ENCODE measurements at regions not wholly inside any gene's neighbourhood (a gene's known extent, or its start where the extent isn't known, plus 50 kb on each side); places are given as distances from the start of the nearest gene placed in this dataset.

DNA sequence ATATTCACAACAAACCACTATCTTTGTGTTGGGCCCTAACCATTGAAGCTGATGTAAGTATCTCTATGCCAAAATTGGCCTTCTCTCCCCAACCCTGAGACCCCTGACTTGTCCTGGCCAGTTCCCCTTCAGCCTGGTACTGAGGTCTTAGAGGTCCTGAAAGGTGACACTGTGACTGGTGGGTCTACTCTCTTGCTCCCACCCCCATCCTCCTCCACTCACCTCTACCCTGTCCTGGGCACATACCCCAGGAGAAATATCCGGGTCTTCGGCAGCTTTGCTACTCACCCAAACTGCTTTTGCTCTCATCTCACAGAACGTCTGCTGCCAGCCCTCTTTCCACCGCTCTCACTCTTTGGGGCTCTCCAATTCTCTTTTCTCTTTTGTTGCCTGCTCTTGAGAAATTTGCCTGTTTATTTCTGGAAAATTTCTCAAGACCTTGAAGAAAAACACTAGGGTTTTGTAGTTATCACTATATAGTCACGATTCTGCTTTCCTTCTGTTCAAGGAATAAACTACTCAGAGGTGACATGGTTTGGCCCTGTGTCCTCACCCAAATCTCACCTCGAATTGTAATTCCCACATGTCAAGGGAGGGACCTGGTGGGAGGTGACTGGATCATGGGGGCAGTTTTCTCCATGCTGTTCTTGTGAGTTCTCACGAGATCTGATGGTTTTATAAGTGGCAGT, 133.8 kb upstream of the PKDCC start:
- no peak for DNase-seq (ENCODE audit: low read depth)

DNA sequence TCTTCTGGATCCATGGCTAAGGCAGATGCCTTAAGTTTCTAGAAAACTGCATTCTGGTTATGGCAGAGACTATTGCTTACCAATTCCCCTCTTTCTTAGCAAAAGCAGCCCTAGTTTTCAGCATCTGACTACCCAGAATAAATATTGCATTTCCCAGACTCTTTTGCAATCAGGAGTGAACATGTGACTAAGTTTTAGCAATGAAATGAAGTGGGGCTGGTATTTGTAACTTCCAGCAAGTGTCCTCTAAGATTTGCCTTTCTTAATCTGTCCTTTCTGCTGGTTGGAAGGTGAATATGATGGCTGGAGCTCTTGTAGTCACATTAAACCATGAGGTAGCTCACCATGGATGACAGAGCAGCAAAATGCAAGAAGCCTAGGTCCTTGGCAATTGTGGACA, 132.9 kb upstream of the PKDCC start:
- DNase-seq (ENCODE audit: low read depth), result no peak

DNA sequence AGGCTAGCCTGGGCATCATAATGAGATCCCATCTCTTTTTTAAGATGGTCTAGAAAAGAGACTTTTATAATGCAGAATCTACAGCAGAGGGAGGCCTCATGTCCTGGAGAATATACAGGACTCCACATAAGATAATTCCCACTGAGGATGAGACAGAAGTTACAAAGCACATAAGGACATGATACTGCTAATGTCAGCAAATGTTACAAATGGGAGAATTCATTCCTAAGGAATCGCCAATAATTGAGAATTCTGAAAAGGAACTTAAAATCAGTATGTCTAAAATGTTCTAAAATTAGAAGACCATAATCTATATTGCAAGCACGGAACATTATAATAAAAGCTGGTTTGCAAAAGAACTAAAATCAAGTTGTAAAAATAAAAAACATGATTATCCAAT, 131.6 kb upstream of the PKDCC start:
- no peak for DNase-seq (ENCODE audit: low read depth)

DNA sequence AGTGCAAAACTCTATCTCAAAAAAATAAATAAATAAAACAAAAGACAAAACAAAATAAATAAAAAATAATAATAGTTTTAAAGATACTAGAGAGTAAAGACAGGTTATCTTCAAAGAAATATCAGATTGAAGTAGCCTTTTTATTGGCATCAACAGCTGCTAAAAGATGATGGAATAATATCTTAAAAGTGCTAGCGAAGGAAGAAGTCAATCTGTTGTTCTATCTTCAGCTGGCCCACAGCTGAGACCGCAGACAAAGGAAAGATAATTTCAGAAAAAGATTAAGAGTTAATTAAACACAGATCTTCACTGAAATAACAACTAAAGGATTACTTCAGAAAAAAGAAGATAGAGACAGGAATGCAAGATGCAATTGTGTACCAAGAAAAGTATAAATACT, 130.2 kb upstream of the PKDCC start:
- DNase-seq (ENCODE audit: low read depth), result no peak

DNA sequence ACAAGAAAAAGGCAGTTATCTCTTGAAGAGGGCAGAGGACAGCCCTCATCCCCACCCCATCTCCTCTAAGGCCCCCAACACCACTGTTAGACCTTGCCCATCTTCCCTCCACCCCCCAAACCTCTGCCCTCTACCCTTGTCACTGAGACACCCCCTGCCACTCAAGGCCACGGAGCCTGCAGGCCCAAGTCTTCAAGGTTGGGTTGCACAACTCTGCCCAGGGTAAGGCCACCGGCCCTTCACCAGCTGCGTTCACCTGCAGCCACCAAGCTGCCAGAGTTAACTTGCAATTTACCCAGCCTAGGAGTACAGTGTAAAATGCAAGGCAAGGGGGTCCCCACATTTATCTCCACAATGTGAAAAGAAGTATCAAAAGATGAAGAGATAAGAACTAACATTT, 128.7 kb upstream of the PKDCC start:
- DNase-seq (ENCODE audit: low read depth), result no peak

DNA sequence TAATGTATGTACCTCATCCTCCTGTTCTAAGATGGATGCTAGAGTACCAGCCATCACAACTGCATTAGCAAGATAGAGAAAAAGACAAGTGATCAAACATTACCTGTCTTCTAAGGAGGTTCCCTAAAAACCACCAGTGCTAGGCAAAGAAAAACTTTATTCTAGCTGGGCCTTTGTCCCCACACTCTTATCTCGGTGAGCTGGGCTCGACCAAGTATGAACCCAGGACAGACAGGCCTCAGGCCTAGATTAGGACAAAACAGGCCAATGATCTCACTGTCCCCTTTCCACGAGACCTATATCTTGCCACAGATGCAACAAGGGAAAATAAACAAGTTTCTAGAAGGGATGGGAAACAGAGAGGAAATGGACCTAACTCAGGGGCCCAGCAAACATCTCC, 127.6 kb upstream of the PKDCC start:
- no peak for DNase-seq (ENCODE audit: low read depth)

DNA sequence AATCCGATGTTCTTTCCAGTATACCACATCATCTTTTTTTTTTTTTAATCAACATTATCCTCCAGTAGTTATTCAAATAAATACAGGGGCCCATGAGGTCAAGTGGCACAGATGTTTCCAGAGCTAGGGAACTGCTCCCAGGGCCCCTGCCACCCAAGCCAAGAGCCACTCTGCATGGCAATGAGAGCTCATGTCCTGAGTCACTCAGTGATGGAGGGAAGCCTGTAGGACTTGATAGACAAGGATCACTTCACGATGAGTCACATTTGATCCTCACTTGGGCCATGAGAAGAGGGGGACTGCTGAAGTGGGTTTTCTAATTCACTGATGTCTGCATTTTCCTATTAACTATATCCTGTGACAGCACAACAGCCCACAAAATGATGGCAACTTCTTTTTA, 127.0 kb upstream of the PKDCC start:
- no peak for DNase-seq (ENCODE audit: low read depth)

DNA sequence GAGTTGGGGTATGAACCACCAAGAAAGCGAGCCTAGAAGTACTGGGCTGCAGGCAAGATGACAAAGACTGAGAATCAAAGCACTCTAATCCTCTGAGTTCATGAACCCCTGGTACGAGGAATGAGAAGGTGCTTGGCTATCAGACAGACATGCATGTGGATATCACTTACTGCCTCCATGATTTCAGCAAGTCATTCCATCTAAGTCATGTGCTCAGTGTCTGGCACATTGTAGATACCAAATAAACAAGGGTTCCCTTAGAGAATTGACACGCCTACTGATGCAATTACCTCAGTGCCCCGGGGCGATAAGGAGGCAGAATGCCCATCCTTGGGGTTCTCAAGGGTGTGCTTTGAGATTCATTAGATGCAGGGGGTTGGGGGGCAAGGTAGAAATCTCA, 125.6 kb upstream of the PKDCC start:
- no peak for DNase-seq (ENCODE audit: low read depth)

DNA sequence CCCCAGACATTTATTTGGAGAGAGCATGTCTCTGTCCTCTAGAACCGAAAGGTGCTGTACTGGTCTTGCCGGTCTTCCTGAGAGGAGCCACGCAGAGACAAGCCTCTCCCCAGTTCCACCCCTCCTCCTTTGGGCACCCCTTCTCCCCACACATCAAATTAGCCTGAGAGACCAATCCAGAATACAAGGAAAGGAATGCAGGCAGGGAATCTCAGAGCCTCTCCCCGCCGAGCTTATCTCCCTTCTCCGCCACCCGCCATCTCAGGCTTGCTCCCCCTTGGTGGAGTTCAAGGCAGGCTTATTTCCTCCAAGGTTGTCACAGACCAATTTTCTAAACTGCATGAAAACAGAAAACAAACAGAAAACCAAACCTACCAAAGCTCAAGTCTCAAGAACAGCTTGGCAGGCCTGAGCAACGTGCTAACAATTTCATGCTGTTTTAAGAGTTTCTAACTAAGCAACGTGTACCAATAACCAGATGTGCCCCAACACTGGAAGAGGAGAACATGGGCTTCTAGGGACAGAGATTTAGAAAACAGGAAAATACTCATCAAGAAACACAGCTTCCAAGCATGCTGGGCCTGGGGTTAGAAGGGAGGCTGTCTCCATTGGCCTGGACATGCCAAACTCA, 124.5 kb upstream of the PKDCC start:
- DNase-seq (ENCODE audit: low read depth), result no peak

DNA sequence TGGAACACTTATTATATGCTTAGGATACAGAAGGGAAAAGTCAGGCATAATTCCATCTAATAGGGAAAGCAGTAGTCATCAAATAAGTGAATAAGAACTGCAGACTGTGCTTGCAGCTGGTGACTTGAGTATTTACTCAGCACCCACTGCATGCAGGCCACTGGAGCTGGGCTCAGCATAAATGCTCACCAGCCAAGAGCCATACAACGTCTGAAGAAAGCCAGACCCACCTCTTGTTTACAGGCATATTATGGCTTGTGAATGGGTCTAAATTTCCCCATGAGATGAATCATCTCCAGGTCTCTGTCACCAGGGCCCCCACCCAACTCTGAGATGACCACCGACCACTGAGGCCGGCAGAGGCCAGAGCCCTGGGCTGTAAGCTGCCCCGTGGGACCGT, 123.8 kb upstream of the PKDCC start:
- no peak for DNase-seq (ENCODE audit: low read depth)

DNA sequence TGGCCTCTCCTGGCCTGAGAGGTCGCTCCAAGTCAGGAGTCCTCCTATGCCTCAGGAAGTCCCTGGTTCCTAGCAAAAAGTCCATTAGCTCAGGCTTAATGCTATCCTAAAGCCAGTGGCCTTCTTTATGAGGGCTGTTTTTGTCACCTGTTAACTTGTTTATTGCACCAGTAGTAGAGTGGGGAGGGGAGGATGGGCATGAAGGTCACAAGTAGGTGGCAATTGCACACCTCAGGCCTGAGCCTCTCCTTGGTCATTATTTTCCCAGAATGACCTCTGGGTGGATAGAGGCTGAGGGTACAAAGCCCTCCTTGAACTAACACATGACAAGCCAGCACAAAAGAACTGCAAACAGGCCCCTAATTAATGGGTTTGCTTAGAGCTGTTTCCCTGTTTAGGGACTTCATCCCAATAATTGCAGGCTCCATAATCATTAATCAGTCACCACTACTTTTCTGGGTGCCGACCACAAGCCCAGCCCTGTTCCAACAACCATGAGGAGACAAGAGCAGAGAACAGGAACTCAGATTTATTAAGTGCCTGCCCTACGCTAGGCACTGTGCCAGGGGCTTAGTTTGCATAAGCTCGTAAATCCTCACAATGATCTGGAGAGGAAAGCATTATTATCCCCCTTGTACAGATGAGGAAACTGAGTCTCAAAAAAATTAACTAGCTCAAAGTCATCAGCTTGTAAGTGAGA, 123.0 kb upstream of the PKDCC start:
- DNase-seq (ENCODE audit: low read depth), result no peak

DNA sequence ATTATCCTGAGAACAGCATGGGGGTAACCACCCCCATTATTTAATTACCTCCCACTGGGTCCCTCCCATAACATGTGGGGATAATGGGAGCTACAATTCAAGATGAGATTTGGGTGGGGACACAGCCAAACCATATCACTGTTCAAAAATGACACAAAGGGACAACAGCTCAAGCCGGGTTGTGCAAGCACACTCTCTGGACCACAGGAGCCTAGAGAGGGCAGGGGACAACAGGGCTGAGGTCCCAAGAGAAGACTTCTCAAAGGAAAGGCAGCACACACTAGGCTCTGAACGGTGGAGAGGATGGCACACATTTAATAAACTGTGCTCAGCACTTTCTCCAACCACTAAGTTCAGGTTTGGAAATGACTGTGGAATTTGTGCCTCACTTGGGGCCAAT, 122.1 kb upstream of the PKDCC start:
- DNase-seq (ENCODE audit: low read depth), result no peak

DNA sequence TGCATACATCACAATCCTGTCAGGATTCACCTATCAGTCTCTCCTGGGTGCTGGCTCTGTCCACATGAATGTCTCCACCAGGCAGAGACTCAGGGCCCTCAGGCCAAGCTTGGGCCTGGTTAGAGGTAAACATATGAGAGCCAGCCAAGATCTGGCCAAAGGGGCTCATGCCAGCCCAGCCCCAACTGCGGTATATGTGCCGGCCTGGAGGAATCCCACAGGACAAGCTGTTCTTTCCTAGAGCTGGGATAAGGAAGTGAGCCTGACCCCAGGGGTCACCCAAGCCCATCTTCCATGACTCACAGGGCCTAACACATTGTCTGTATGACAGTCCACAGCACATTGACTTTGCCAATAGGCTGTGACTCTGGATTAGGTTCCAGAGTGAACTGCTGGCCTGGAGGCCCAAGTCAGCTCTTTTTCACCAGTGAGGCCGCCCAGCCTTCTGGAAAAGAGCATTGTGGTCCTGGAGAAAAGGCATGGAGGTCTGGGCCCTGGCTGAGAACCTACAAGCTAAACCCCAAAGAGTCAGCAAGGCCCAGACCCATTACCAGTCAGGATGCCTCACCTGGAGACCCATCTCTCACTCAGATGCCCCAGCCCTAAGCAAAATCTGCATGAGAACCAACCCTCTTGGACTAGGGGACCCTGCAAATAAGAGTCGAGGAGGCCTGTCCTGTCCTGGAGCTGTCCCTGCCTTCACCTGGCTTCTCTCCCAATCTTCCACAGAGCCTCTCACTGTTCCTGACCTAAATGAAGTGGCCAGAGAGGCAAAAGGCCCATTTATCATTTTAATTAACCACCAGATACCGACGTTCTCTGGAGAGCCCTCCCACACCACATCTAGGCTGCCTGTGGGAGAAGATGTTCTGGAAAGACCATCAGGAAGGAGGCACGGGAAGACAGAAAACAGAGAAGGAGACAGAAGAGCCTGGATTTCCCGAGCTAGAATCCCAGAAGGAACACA, 120.9 kb upstream of the PKDCC start:
- no peak for DNase-seq (ENCODE audit: low read depth)

DNA sequence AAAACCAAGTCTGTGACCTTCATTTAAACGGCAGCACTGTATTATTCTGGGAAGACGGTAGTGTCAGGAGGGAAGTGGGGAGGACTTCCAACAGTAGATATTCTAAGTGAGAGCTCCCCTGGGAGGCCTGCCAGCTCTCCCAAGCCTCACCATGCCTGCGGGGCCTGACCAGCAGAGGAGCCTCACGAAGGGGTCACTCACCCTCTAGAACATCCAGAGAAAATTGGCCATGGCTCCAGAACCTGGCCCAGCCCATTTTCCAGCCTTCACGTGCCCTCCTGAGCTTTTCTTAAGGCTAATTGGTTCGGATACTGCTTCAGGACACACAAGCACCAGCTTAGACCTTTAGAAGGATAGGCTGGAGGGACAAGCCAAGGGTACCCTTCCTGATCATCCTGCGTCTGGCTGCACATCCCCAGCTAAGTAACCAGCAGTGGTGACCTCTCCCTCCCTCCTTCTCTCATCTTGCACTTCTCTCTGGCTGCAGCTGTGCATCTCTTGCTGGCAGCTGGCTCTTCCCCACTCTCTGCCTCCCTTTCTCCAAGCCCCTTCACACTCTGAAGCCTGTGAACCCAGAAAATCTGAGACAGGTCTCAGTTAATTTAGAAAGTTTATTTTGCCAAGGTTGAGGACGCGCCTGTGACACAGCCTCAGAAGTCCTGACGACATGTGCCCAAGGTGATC, 120.1 kb upstream of the PKDCC start:
- no peak for DNase-seq (ENCODE audit: low read depth)

DNA sequence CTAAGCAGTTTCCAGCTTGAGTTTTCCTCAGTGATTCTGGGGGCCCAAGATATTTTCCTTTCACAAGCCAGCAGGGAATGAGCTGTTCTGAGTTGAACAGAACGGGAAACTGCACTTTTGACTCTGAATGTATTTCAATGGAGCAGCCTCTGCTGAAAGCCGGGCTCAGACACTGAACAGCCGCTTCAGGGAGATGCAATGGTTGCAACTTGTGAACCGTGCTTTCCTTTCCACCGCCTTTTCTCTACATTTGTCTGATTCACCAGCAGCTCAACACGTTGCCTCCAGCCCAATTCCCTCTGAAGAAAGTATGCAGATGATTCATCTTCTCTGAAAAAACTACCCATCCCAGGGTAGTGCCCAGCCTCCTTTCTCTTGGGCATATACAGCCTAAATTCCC, 119.3 kb upstream of the PKDCC start:
- no peak for DNase-seq (ENCODE audit: low read depth)

DNA sequence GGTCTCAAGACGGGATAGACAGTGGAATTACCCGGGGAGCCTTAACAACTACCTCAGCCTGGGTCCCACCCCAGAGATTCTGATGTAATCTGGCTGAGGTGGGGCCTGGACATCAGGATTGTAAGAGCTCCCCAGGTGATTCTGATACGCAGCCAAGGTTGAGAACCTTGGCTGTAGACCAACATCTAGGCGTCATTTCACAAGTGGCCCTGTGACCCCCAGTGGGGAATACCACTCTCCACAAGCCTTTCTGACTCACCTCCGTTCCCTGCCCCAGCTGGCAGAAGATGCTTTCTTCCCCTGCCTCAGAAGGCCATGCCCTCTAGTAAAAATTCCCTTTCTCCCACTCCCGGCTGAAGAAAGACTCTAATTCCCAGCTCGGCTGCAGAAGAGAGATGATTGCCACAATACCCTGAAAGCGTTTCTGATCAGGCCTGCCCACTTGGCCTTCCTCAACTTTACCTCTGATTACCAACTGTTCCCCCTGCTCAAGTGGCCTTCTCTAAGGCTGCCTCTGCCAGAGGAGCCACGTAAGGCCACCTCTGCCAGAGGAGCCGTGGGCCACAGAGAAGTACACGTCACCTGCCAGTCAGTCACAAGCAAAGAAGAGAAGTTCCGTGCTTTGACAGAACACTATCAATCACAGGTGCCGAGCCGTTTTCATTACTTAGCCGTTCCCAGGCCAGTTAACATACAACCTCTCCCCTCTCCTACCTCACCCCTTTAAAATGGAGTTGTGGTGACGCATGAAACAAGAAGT, 116.8 kb upstream of the PKDCC start:
- no peak for DNase-seq (ENCODE audit: low read depth)

DNA sequence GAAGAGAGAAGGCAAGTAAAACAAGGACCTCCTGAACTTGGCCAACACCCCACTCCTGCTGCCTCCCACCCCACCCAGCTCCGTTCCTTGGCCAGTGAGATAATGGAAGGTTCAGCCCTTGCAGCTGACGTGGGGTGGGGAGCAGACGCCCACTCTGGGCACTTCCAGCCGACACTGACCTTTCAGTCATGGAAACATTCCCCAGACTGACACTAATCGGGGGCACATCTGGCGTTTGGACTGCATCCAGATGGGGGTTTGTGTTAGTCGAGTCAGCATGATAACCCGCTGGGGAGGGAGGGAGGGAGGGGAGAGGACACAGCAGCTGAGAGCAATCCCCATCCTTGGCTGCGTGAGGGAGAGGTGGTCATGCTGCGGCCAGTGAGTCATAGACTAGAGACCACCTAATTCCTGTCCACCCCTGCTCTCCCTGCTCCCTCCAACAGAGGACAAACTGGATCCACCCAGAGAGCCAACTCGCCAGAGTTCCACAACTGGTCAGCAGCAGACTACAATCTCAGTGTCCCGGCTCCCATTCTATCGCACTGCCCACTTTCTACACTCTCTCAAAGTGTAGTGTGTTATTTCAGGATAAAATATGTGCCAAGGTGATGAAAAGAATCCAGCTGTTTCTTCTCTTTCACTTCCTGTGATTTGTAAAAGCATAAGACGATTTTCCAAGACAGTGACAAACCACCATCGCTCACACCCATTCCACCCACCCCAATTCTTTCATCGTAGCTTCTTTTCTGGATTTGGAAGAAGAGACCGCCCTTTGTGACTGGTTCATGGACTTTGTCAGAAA, 115.4 kb upstream of the PKDCC start:
- DNase-seq (ENCODE audit: low read depth), result no peak

DNA sequence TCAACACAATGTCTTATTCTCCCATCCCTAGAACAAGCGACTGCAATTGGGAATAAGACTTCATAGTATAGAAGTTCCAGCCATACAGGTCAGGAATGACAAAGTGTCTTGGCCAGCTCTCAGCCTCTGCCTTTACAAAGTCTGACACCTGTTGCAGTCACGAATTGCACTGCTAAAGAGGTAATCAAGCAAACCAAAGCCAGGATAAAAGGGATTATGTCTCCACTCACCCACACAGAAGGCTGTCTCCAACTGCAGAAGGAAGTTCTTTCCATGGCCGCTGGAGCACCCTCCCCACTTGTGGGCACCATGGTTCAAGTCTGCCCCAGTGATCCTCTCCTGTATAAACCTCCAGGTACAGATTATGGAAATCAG, 114.8 kb upstream of the PKDCC start:
- DNase-seq (ENCODE audit: low read depth), result no peak

DNA sequence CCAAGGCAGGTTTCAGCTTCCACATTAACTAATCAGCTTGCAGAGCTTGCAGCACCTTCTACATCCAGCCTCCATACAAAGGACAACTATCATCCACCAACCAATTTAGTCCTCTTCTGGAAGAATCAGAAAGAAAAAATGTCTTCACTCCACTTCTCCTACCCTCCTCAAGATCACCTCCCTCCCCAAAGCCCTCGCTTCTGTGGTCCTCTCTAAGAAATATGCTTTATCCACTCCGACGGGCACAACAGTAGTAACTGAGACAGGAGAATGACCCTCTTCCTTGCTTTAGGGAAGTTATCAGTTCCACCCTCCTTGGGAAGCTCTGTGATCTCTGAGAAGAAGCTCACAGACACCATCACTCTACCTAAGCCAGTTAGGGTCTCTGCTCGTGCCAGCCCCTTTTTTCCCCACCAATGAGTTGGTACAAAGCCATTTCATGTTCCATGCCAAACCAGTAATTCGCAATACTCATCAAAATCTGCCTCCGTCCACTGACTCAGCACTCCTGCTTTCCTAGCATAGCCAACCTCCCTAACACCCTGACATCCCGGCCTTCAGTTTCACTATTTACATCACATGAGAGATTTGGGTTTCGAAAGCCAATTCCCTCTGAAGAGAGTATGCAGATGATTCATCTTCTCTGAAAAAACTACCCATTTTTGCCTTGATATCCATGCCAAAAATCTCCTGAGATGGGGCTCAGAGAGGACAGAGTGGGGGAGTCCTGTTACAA, 114.1 kb upstream of the PKDCC start:
- no peak for DNase-seq (ENCODE audit: low read depth)
